Spleen (tissue), 11 donors: ENCODE measurements at regions not wholly inside any gene's neighbourhood (a gene's known extent, or its start where the extent isn't known, plus 50 kb on each side); places are given as distances from the start of the nearest gene placed in this dataset.

Experiments used
- DNase-seq: peaks from one replicate; pipeline ENCODE4 v3.0.0-alpha.2; 2020
- H3K27ac ChIP-seq, 8 donors: fragments of 200-600 bp; sonication (generic) in 7 of 8; 1 replicate in 4 of 8; 2 replicates in 4 of 8; pipeline versions ENCODE4 v1.5.0 to v1.8.0; 2016 to 2021; ENCODE audit warnings: inconsistent platforms in 4 of 8, mild to moderate bottlenecking in 4 of 8, moderate library complexity in 1 of 8
- H3K27me3 ChIP-seq, 7 donors: fragments of 200-600 bp; sonication (generic) in 6 of 7; replicated peaks in 1 of 7; 1 replicate in 4 of 7; 2 replicates in 3 of 7; pipeline versions ENCODE4 v1.5.0 to v1.8.0; 2016 to 2021; ENCODE audit warnings: inconsistent platforms in 3 of 7, mild to moderate bottlenecking in 1 of 7
- H3K36me3 ChIP-seq, 6 donors: fragments of 200-600 bp; sonication (generic) in 5 of 6; 1 replicate in 4 of 6; 2 replicates in 2 of 6; pipeline versions ENCODE4 v1.5.0 to v1.8.0; 2016 to 2021; ENCODE audit warnings: inconsistent platforms in 2 of 6
- H3K4me1 ChIP-seq, 6 donors: fragments of 200-600 bp; sonication (generic) in 5 of 6; 1 replicate in 3 of 6; 2 replicates in 3 of 6; pipeline versions ENCODE4 v1.5.0 to v1.8.0; 2016 to 2021; ENCODE audit warnings: inconsistent platforms in 3 of 6
- H3K4me3 ChIP-seq, 8 donors: fragments of 200-600 bp; sonication (generic) in 7 of 8; 1 replicate in 4 of 8; 2 replicates in 4 of 8; pipeline versions ENCODE4 v1.5.0 to v1.8.0; 2016 to 2021; ENCODE audit warnings: inconsistent platforms in 4 of 8, mild to moderate bottlenecking in 4 of 8, moderate library complexity in 2 of 8
- H3K9me3 ChIP-seq, 8 donors: fragments of 200-600 bp; sonication (generic) in 7 of 8; 1 replicate in 4 of 8; 2 replicates in 4 of 8; pipeline versions ENCODE4 v1.5.0 to v1.8.0; 2016 to 2021; ENCODE audit warnings: inconsistent platforms in 4 of 8
- POLR2A ChIP-seq, 3 donors: fragments of 450-650 bp; IDR thresholded peaks; one replicate each; pipeline ENCODE4 v1.5.1; 2017; ENCODE audit warnings: antibody characterized with exemption in 3 of 3, mild to moderate bottlenecking in 1 of 3
- POLR2AphosphoS5 ChIP-seq, 3 donors: sonication (generic); formaldehyde crosslinking; IDR thresholded peaks; one replicate each; pipeline ENCODE4 v1.5.1; 2017; ENCODE audit warnings: antibody characterized with exemption in 3 of 3
- WGBS, 5 donors: extraction: QIAGEN DNeasy Blood & Tissue Kit in 3 of 5; methylation state at CpG; one replicate each; pipeline versions ENCODE4 v1.1.5 to v1.1.7; 2013 to 2018; 5-methylcytosine and 5-hydroxymethylcytosine counted together
- intact Hi-C: fragments of 100-400 bp; cut with DNase I; formaldehyde crosslinking; loops from one replicate; pipeline ENCODE4 v1.15.0; 2023; ENCODE audit warnings: low total_unique reads
- TF ChIP-seq, protein P1 (sequence below), 11 experiments: fragments of 200-600 bp in 7 of 11; fragments of 450-650 bp in 4 of 11; sonication (generic) in 4 of 11; IDR thresholded peaks in 8 of 11; conservative IDR thresholded peaks in 3 of 11; 1 replicate in 7 of 11; 2 replicates in 4 of 11; pipeline versions ENCODE4 v1.4.0 to v1.8.0; 2016 to 2021; ENCODE audit warnings: antibody characterized with exemption in 11 of 11, inconsistent platforms in 4 of 11, mild to moderate bottlenecking in 1 of 11
- donor health status: healthy with polysubstance abuse.
- donor health status: DM: no; HTN: no; CAD: no; lungs with moderate emphysema.
- donor health status: DM: no; HTN: no; CAD: no.
- donor health status: Bipolar disorder and iron deficiency.
- donor health status: healthy.
- donor health status: DM: no; HTN: no; CAD: no.
- donor health status: DM: yes; HTN: yes; CAD: no.

DNA sequence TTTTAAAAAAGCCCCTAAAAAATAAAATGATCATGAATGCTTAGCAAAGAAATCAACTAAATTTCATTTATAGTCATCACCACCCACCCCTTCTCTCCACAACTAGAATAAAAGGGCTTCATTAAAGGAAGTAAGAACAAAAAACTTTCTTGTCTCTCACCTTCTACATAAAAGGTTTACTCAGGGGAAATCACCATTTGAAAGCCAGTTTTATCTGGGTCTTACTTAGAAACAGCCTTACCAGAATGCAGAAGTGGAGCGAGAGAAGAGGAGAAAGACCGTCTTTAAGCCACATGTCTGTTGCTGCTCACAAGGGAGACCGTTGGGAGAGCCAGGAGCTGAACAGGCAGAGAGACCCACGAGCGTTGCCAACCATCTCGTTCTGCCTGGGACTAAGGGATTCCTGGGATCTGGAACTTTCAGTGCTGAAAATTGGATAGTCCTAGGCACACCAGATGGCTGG, 350.1 kb upstream of the PROK2 start:
- Histone ChIP-seq H3K4me3 (no peak overlapping the region), H3K27ac (no peak overlapping the region), H3K27me3 (no peaks in the 10 kb centered on the region), H3K4me1 (peaks cover 0 to 20% (median under 1%) of the 10 kb centered on the region in 6 donors), H3K36me3 (no peaks in the 10 kb centered on the region), H3K9me3 (peaks cover 0 to 5% (median 0%) of the 10 kb centered on the region in 8 donors)
- TF ChIP-seq POLR2A (IDR thresholded peaks at IDR 0.05) = no peak
- TF ChIP-seq, protein P1, sequence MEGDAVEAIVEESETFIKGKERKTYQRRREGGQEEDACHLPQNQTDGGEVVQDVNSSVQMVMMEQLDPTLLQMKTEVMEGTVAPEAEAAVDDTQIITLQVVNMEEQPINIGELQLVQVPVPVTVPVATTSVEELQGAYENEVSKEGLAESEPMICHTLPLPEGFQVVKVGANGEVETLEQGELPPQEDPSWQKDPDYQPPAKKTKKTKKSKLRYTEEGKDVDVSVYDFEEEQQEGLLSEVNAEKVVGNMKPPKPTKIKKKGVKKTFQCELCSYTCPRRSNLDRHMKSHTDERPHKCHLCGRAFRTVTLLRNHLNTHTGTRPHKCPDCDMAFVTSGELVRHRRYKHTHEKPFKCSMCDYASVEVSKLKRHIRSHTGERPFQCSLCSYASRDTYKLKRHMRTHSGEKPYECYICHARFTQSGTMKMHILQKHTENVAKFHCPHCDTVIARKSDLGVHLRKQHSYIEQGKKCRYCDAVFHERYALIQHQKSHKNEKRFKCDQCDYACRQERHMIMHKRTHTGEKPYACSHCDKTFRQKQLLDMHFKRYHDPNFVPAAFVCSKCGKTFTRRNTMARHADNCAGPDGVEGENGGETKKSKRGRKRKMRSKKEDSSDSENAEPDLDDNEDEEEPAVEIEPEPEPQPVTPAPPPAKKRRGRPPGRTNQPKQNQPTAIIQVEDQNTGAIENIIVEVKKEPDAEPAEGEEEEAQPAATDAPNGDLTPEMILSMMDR (IDR thresholded peaks at IDR 0.05 in 8 of 11, conservative IDR thresholded peaks at IDR 0.05 in 3 of 11) = no peak
- TF ChIP-seq POLR2AphosphoS5 (IDR thresholded peaks at IDR 0.05) = no peak
- intact Hi-C loops = no loop called here
- WGBS, 5 donors = 13 to 80% (median 31%) methylated on average over 5 to 6 of the region's 6 CpGs
- DNase-seq = no peak

DNA sequence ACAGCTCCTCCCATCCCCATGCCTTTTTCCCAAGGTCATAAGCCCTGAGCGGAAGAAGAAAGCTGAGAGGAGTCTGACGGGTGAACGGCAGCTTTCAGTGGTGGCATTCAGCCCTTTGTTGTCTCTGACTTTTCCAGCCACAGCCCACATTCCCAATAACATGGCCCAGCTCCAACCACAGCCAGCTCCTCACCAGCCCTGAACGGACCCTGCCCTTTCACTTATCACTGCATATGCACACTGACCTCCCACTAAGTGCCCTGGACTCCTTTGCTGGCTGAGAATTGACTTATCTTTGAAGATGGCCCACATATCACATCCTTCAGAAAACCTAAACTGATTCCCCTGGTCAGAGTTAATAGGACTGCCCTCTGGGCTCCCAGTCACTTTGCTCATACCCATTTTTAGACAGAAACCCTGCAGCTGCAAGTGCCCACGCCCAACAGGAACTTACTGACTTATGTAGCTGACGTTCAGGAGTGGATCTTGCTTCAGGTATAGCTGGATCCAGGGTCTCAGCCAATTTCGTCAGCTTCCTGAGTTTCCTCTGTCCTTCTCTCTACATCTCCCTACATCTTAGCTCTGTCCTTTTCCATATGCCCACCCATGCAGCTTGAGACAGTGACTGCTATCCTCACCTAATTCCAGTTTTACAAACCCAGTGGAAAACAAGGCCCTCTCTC, 348.5 kb upstream of the PROK2 start:
- TF ChIP-seq, protein P1 (IDR thresholded peaks at IDR 0.05 in 8 of 11, conservative IDR thresholded peaks at IDR 0.05 in 3 of 11) = no peak
- TF ChIP-seq POLR2AphosphoS5 (IDR thresholded peaks at IDR 0.05) = no peak
- no peak for TF ChIP-seq POLR2A (IDR thresholded peaks at IDR 0.05)
- Histone ChIP-seq H3K9me3 (peaks cover 0 to 5% (median 0%) of the 10 kb centered on the region in 8 donors), H3K4me3 (no peak overlapping the region), H3K4me1 (peaks cover 0 to 20% (median 2%) of the 10 kb centered on the region in 6 donors), H3K36me3 (no peaks in the 10 kb centered on the region), H3K27me3 (no peaks in the 10 kb centered on the region), H3K27ac (no peak overlapping the region)
- 71 to 78% (median 72%) methylated on average over 7 of the region's 7 CpGs for WGBS, 5 donors
- no peak for DNase-seq
- intact Hi-C loops = no loop called here

DNA sequence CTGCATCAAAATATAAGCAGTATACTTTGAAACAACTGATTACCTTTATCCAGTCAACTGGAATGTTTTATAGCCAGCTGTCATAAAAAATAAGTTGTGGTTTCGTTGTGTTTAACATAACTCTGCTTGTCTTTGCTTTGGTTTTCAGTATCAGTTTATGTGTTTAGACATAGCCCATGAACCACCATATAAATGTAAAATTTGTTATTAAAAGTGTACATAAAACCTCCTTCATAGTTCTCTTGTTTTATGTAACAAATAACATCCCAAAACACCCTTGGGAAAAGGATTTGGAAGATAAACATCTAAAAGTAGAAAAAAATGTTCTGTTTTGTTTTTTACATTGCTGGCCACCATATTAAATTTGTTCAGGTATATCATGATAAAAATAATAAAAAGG, 347.0 kb upstream of the PROK2 start:
- no peak for DNase-seq
- Histone ChIP-seq H3K4me1 (peaks cover 0 to 13% (median 4%) of the 10 kb centered on the region in 6 donors), H3K27me3 (no peaks in the 10 kb centered on the region), H3K9me3 (peaks cover 0 to 5% (median 0%) of the 10 kb centered on the region in 8 donors), H3K27ac (no peak overlapping the region), H3K36me3 (no peaks in the 10 kb centered on the region), H3K4me3 (no peak overlapping the region)
- TF ChIP-seq POLR2A (IDR thresholded peaks at IDR 0.05) (no peak), POLR2AphosphoS5 (IDR thresholded peaks at IDR 0.05) (no peak)
- TF ChIP-seq, protein P1 (IDR thresholded peaks at IDR 0.05 in 8 of 11, conservative IDR thresholded peaks at IDR 0.05 in 3 of 11) = no peak
- 67 to 79% (median 77%) methylated on average over 1 of the region's 1 CpG for WGBS, 5 donors
- intact Hi-C loops = no loop called here

DNA sequence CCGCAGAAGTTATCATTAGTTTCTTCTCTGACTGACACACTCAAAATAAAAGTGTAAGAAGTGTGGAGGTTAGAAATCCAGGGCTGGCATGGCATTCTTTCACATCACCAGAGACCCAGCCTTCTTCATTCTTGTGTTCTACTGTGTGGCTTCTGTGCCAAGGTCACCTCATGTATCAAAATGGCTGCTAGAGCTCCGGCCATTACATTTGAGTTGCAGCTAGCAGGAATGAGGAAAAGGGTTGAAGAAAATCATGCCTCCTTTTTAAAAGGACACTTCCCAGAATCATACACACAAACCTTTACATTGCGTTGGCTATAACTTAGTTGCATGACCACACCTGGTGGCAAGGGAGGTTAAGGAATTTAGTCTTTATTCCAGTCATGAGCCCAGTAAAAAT, 345.6 kb upstream of the PROK2 start:
- H3K4me1 ChIP-seq = peaks cover 0 to 10% (median 4%) of the 10 kb centered on the region in 6 donors
- WGBS, 5 donors = 94 to 99% (median 97%) methylated on average over 3 of the region's 3 CpGs
- no peak overlapping the region for H3K27ac ChIP-seq
- H3K9me3 ChIP-seq = peaks cover 0 to 5% (median 0%) of the 10 kb centered on the region in 8 donors
- H3K4me3 ChIP-seq = no peak overlapping the region
- H3K27me3 ChIP-seq = no peaks in the 10 kb centered on the region
- TF ChIP-seq, protein P1 (IDR thresholded peaks at IDR 0.05 in 8 of 11, conservative IDR thresholded peaks at IDR 0.05 in 3 of 11) = no peak
- H3K36me3 ChIP-seq = no peaks in the 10 kb centered on the region
- intact Hi-C loops = no loop called here
- DNase-seq = no peak
